ENCODE measurements at regions not wholly inside any gene's neighbourhood (a gene's known extent, or its start where the extent isn't known, plus 50 kb on each side); places are given as distances from the start of the nearest gene placed in this dataset.

GRCh38 chr1:221563476-221563921 lies 178.4 kb downstream of the DUSP10 start:
- Mint-ChIP-seq H3K27ac (ENCODE audit: unreplicated experiment) (no peak overlapping the region), H3K4me1 (ENCODE audit: low read depth, unreplicated experiment) (no peaks in the 10 kb centered on the region), H3K36me3 (ENCODE audit: low read depth, unreplicated experiment) (no peaks in the 10 kb centered on the region), H3K4me3 (ENCODE audit: unreplicated experiment) (no peak overlapping the region), H3K27me3 (ENCODE audit: low read depth, unreplicated experiment) (no peaks in the 10 kb centered on the region), H3K9me3 (ENCODE audit: unreplicated experiment) (no peaks in the 10 kb centered on the region)
- DNase-seq (ENCODE audit: low read depth), result no peak
- Histone ChIP-seq H3K27me3 (ENCODE audit: insufficient read depth, low read length) (no peaks in the 10 kb centered on the region), H2AFZ (ENCODE audit: low read depth, low read length) (no peak overlapping the region), H3K79me2 (ENCODE audit: insufficient read depth, low read length) (no peaks in the 10 kb centered on the region), H3K27ac (ENCODE audit: low read depth, low read length) (no peak overlapping the region), H3K4me1 (ENCODE audit: insufficient read depth, low read length) (no peaks in the 10 kb centered on the region), H3K4me3 (ENCODE audit: insufficient read depth, low read depth, low read length) (no peak overlapping the region), H4K20me1 (ENCODE audit: insufficient read depth, low read length) (no peaks in the 10 kb centered on the region), H3K36me3 (ENCODE audit: insufficient read depth, low read length) (no peaks in the 10 kb centered on the region), H3K9ac (ENCODE audit: low read length) (no peak overlapping the region), H3K4me2 (ENCODE audit: low read length) (no peak overlapping the region), H3K9me3 (ENCODE audit: insufficient read depth, low read depth, low read length) (no peaks in the 10 kb centered on the region)
- no peak for FAIRE-seq
- no peak for TF ChIP-seq CTCF (IDR thresholded peaks at IDR 0.05; ENCODE audit: insufficient read depth, low read depth, low read length)
- TF ChIP-seq EZH2 (IDR thresholded peaks at IDR 0.05; ENCODE audit: insufficient read depth, low read length), result no peak

- H3K4me1 ChIP-seq (ENCODE audit: insufficient read depth, low read length), result no peaks in the 10 kb centered on the region
- no peak for FAIRE-seq
- Mint-ChIP-seq H3K27ac (ENCODE audit: unreplicated experiment) (no peak overlapping the region), H3K4me3 (ENCODE audit: unreplicated experiment) (no peak overlapping the region), H3K36me3 (ENCODE audit: low read depth, unreplicated experiment) (no peaks in the 10 kb centered on the region), H3K4me1 (ENCODE audit: low read depth, unreplicated experiment) (no peaks in the 10 kb centered on the region), H3K9me3 (ENCODE audit: unreplicated experiment) (no peaks in the 10 kb centered on the region), H3K27me3 (ENCODE audit: low read depth, unreplicated experiment) (no peaks in the 10 kb centered on the region)
- no peaks in the 10 kb centered on the region for H4K20me1 ChIP-seq (ENCODE audit: insufficient read depth, low read length)
- no peak overlapping the region for H3K27ac ChIP-seq (ENCODE audit: low read depth, low read length)
- no peak for TF ChIP-seq CTCF (IDR thresholded peaks at IDR 0.05; ENCODE audit: insufficient read depth, low read depth, low read length)
- no peak for TF ChIP-seq EZH2 (IDR thresholded peaks at IDR 0.05; ENCODE audit: insufficient read depth, low read length)
- no peak overlapping the region for H3K4me3 ChIP-seq (ENCODE audit: insufficient read depth, low read depth, low read length)
- no peak overlapping the region for H3K4me2 ChIP-seq (ENCODE audit: low read length)
- H2AFZ ChIP-seq (ENCODE audit: low read depth, low read length), result no peak overlapping the region
- H3K79me2 ChIP-seq (ENCODE audit: insufficient read depth, low read length), result no peaks in the 10 kb centered on the region
- H3K9ac ChIP-seq (ENCODE audit: low read length), result no peak overlapping the region
- no peak for DNase-seq (ENCODE audit: low read depth)
- H3K36me3 ChIP-seq (ENCODE audit: insufficient read depth, low read length), result no peaks in the 10 kb centered on the region
- no peaks in the 10 kb centered on the region for H3K27me3 ChIP-seq (ENCODE audit: insufficient read depth, low read length)
- H3K9me3 ChIP-seq (ENCODE audit: insufficient read depth, low read depth, low read length), result no peaks in the 10 kb centered on the region
Observed at GRCh38 chr1:221564891-221565290, 177.0 kb downstream of the DUSP10 start.

- H3K27me3 Mint-ChIP-seq (ENCODE audit: low read depth, unreplicated experiment), result no peaks in the 10 kb centered on the region
- Histone ChIP-seq H3K4me3 (ENCODE audit: insufficient read depth, low read depth, low read length) (no peak overlapping the region), H3K4me2 (ENCODE audit: low read length) (no peak overlapping the region), H3K9ac (ENCODE audit: low read length) (no peak overlapping the region), H3K9me3 (ENCODE audit: insufficient read depth, low read depth, low read length) (no peaks in the 10 kb centered on the region), H3K27ac (ENCODE audit: low read depth, low read length) (no peak overlapping the region), H3K27me3 (ENCODE audit: insufficient read depth, low read length) (no peaks in the 10 kb centered on the region), H2AFZ (ENCODE audit: low read depth, low read length) (no peak overlapping the region), H3K79me2 (ENCODE audit: insufficient read depth, low read length) (no peaks in the 10 kb centered on the region), H4K20me1 (ENCODE audit: insufficient read depth, low read length) (no peaks in the 10 kb centered on the region), H3K4me1 (ENCODE audit: insufficient read depth, low read length) (no peaks in the 10 kb centered on the region), H3K36me3 (ENCODE audit: insufficient read depth, low read length) (no peaks in the 10 kb centered on the region)
- no peaks in the 10 kb centered on the region for H3K9me3 Mint-ChIP-seq (ENCODE audit: unreplicated experiment)
- H3K4me3 Mint-ChIP-seq (ENCODE audit: unreplicated experiment), result no peak overlapping the region
- H3K4me1 Mint-ChIP-seq (ENCODE audit: low read depth, unreplicated experiment), result no peaks in the 10 kb centered on the region
- H3K27ac Mint-ChIP-seq (ENCODE audit: unreplicated experiment), result no peak overlapping the region
- no peaks in the 10 kb centered on the region for H3K36me3 Mint-ChIP-seq (ENCODE audit: low read depth, unreplicated experiment)
- no peak for FAIRE-seq
- no peak for TF ChIP-seq CTCF (IDR thresholded peaks at IDR 0.05; ENCODE audit: insufficient read depth, low read depth, low read length)
- TF ChIP-seq EZH2 (IDR thresholded peaks at IDR 0.05; ENCODE audit: insufficient read depth, low read length), result no peak
- no peak for DNase-seq (ENCODE audit: low read depth)
Observed at GRCh38 chr1:221565711-221566110, 176.2 kb downstream of the DUSP10 start.

All from astrocyte (in vitro differentiated cells and primary cell).